HFF-Myc (cell line): ENCODE measurements at regions not wholly inside any gene's neighbourhood (a gene's known extent, or its start where the extent isn't known, plus 50 kb on each side); places are given as distances from the start of the nearest gene placed in this dataset.
"Not testable (repeated sequence)": the region's sequence is repeated elsewhere in the genome, so short reads cannot be mapped to it uniquely, and the experiment has no call there.

Experiments used
- DNase-seq: peaks from one replicate; pipeline ENCODE4 v3.0.0-alpha.2; 2011; ENCODE audit warnings: low read depth; ENCODE audit errors: extremely low read depth
- H3K4me3 ChIP-seq: replicated peaks from 2 replicates; pipeline ENCODE4 v1.5.1; 2011; ENCODE audit warnings: low read depth, mild to moderate bottlenecking, control low read depth, low read length
- CTCF ChIP-seq: IDR thresholded peaks from 2 replicates; pipeline ENCODE4 v1.5.1; 2012; ENCODE audit warnings: mild to moderate bottlenecking, low read depth, low read length, control low read depth; ENCODE audit errors: missing control alignments

- no peak for TF ChIP-seq CTCF
- DNase-seq, result no peak
- peak overlapping the region; percentile 24 for H3K4me3 ChIP-seq
Measured at GRCh38 chr12:67069451-67070306, 199.5 kb upstream of the CAND1 start.

GRCh38 chr12:67070307-67070600, 198.9 kb upstream of the CAND1 start:
- no peak for TF ChIP-seq CTCF
- DNase-seq, result no peak
- H3K4me3 ChIP-seq, result no peak overlapping the region

- no peak for DNase-seq
- no peak for TF ChIP-seq CTCF
- no peak overlapping the region for H3K4me3 ChIP-seq
Measured at GRCh38 chr12:67070604-67071003, 198.6 kb upstream of the CAND1 start.

GRCh38 chr12:67072281-67072680, 196.9 kb upstream of the CAND1 start:
- not testable (repeated sequence) for DNase-seq, H3K4me3 ChIP-seq

GRCh38 chr12:67073336-67073735, 195.8 kb upstream of the CAND1 start:
- no peak for DNase-seq
- no peak for TF ChIP-seq CTCF
- H3K4me3 ChIP-seq, result no peak overlapping the region

GRCh38 chr12:67074072-67074471, 195.1 kb upstream of the CAND1 start:
- DNase-seq, result no peak
- TF ChIP-seq CTCF, result no peak
- H3K4me3 ChIP-seq, result no peak overlapping the region

- no peak for DNase-seq
Measured at GRCh38 chr12:67077617-67078016, 191.5 kb upstream of the CAND1 start.

More at GRCh38 chr12:67077617-67078016, 191.5 kb upstream of the CAND1 start:
- no peak for TF ChIP-seq CTCF
- H3K4me3 ChIP-seq, result no peak overlapping the region
